GM10248 (cell line): ENCODE measurements at regions not wholly inside any gene's neighbourhood (a gene's known extent, or its start where the extent isn't known, plus 50 kb on each side); places are given as distances from the start of the nearest gene placed in this dataset.

ENCODE experiments used
- CTCF ChIA-PET: fragments of 300-600 bp; sonication (Branson Sonifier 250); formaldehyde crosslinking; extraction: SDS; loops from one replicate; lab custom pipeline; 2021; ENCODE audit warnings: antibody characterized with exemption; lab: Yijun Ruan, JAX
- POLR2A ChIA-PET: fragments of 350-650 bp; sonication (Branson Sonifier 250); formaldehyde crosslinking; extraction: SDS; loops from one replicate; lab custom pipeline; 2020; ENCODE audit warnings: antibody characterized with exemption; lab: Yijun Ruan, JAX
- DNase-seq: peaks from one replicate; pipeline ENCODE4 v3.0.0; 2012; ENCODE audit errors: extremely low spot score
- CTCF ChIP-seq: IDR thresholded peaks from 2 replicates; pipeline ENCODE4 v1.5.1; 2012; ENCODE audit warnings: mild to moderate bottlenecking, low read depth; ENCODE audit errors: extremely low read depth, missing control alignments, control extremely low read depth

GRCh38 chr3:16790432-16791400 is 94.0 kb upstream of the PLCL2 start:
- DNase-seq: no peak
- TF ChIP-seq CTCF: no peak
- ChIA-PET CTCF (no interaction called here), POLR2A (no interaction called here)

DNA sequence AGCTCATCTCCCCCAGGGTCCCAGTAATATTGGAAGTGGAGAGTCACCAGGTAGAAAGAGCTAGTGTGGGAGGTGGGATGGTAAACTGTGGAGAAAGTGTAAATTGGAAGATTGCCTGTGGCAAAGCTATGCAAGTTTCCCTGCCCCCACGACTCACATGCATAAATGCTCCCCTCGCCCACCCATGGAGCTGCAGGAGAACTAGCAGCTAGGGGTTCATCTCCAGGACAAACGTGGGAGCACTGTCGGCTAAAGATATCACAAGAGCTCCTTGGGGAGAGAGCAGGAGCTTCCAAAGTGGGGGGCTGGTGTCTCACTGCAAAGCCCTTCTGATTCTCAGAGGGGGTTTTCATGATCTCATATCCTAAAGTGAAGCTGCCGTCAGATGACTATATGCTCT is 91.4 kb upstream of the PLCL2 start:
- POLR2A ChIA-PET: no interaction called here
- no peak for DNase-seq
- CTCF ChIA-PET: no interaction called here
- TF ChIP-seq CTCF: no peak

DNA sequence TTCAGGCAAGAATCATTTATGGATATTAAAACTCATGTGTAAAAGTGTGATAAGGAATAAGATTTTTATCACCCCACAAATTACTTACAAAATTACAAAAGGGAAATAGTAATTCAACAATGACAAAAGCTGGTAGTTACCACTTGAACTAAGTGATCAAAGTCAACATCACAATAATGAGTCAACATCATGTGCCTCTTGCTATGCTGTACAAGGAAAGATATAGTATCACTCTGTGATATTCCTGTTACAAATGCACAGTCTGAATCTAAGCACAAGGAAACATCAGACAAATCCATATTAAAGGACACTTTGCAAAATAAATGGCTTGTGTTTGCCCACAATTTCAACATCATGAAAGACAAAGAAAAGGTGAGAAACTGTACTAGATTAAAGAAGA is 90.5 kb upstream of the PLCL2 start:
- POLR2A ChIA-PET: no interaction called here
- CTCF ChIA-PET: interaction anchor here (1.9 kb wide), 1 partner anchor 28 kb away, joined by 3 read pairs; no protein-coding TSS in a partner anchor
- no peak for TF ChIP-seq CTCF
- DNase-seq: no peak

GRCh38 chr3:16795581-16795980 is 89.2 kb upstream of the PLCL2 start:
- DNase-seq: no peak
- POLR2A ChIA-PET: no interaction called here
- CTCF ChIA-PET: interaction anchor here (1.9 kb wide), 1 partner anchor 26 kb away, joined by 3 read pairs; no protein-coding TSS in a partner anchor
- TF ChIP-seq CTCF: no peak

DNA sequence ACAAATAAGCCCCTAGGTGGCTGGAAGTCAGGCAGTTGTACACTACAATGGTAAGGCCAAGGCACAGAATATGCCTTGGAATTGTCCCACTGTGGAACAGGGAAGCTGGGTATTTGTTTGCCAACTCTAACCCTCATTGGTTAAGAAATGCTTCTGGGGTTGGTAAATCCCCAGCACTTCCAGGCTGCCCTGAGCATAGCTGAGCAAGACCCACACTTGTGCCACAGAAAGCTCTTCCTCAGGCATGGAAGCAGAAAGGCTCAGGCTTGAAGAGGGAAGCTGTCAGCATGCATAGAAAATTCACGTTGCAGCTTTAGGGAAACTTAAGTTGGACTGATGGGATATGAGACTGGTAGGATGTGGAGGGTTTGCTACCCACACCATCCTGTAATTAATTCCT is 86.9 kb upstream of the PLCL2 start:
- no peak for TF ChIP-seq CTCF
- ChIA-PET CTCF (interaction anchor here (1.1 to 1.8 kb wide), 3 partner anchors 12 to 30 kb away, joined by 3 to 5 read pairs (median 4); no protein-coding TSS in a partner anchor), POLR2A (no interaction called here)
- no peak for DNase-seq

DNA sequence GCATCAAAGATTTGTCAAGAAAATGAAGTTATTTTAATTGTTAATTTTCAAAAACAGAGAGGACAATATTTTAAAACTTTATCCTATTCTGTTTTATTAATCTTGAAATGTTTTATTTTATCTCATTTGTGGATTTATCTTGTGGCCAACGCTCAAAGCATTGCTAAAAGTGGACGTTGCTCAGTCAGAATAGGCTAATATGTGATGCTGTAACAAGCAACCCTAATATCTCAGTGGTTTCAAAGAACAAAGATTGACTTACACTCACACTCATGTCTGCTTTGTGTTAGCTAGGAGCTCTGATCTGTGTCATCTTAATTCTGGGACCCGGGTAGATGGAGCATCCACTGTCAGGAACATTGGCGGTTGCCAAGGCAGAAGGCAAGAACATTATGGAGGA is 86.0 kb upstream of the PLCL2 start:
- DNase-seq: no peak
- TF ChIP-seq CTCF: no peak
- ChIA-PET CTCF (no interaction called here), POLR2A (no interaction called here)
